ENCODE measurements at regions not wholly inside any gene's neighbourhood (a gene's known extent, or its start where the extent isn't known, plus 50 kb on each side); places are given as distances from the start of the nearest gene placed in this dataset.

DNA sequence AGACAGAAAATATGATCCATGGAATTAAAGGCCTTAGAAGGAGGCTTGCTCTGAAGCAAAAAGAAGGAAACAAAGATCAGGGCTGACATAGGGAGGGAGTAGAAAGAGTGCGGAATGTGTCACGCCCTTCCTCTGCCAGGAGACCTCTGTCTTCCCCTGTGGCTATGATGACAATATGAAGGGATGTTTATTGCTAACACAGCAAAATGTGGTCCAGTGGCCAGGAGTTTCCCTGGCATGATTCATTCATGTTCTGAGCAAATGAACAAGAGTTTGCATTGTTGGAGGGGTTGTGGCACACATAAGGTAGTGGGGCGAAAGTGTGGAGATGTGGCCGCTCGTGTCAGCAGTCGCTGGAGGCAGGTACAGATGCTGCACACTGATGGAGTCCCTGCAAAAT is 169.4 kb downstream of the SHQ1 start:
- TF ChIP-seq, protein P1, sequence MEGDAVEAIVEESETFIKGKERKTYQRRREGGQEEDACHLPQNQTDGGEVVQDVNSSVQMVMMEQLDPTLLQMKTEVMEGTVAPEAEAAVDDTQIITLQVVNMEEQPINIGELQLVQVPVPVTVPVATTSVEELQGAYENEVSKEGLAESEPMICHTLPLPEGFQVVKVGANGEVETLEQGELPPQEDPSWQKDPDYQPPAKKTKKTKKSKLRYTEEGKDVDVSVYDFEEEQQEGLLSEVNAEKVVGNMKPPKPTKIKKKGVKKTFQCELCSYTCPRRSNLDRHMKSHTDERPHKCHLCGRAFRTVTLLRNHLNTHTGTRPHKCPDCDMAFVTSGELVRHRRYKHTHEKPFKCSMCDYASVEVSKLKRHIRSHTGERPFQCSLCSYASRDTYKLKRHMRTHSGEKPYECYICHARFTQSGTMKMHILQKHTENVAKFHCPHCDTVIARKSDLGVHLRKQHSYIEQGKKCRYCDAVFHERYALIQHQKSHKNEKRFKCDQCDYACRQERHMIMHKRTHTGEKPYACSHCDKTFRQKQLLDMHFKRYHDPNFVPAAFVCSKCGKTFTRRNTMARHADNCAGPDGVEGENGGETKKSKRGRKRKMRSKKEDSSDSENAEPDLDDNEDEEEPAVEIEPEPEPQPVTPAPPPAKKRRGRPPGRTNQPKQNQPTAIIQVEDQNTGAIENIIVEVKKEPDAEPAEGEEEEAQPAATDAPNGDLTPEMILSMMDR (IDR thresholded peaks at IDR 0.05): no peak
- Mint-ChIP-seq H3K9me3 (peaks cover 15 to 20% (median 18%) of the 10 kb centered on the region in 7 donors), H3K27ac (no peak overlapping the region), H3K27me3 (ENCODE audit: low read depth in 3 of 3) (peaks cover 2 to 10% (median 5%) of the 10 kb centered on the region in 3 donors), H3K4me3 (no peak overlapping the region), H3K36me3 (no peaks in the 10 kb centered on the region), H3K4me1 (no peaks in the 10 kb centered on the region)
- no peaks in the 10 kb centered on the region for H3K36me3 ChIP-seq (replicated peaks in 1 of 2; ENCODE audit: control insufficient read depth in 1 of 2, insufficient read depth in 2 of 2, low read length in 2 of 2)
- peak in 1 of 3 donors; percentile 20 for DNase-seq
- H3K27me3 ChIP-seq (ENCODE audit: control insufficient read depth in 2 of 2, insufficient read depth in 2 of 2, low read length in 2 of 2): no peaks in the 10 kb centered on the region
- H3K9me3 ChIP-seq (replicated peaks in 1 of 2; ENCODE audit: control insufficient read depth in 1 of 2, insufficient read depth in 1 of 2, low read length in 2 of 2): peaks cover 12 to 15% of the 10 kb centered on the region in 2 donors
- no peak overlapping the region for H3K4me2 ChIP-seq (replicated peaks; ENCODE audit: extremely low read depth, low read length, poor library complexity, severe bottlenecking)
- no peaks in the 10 kb centered on the region for H4K20me1 ChIP-seq (ENCODE audit: insufficient read depth, low read length)
- 95% methylated on average over 2 of the region's 6 CpGs for WGBS (ENCODE audit: insufficient coverage)
- H3K9ac ChIP-seq (ENCODE audit: insufficient read depth, low read length, poor library complexity, severe bottlenecking): no peak overlapping the region
- H3K4me1 ChIP-seq (ENCODE audit: control insufficient read depth in 1 of 2, insufficient read depth in 2 of 2, low read length in 2 of 2): no peaks in the 10 kb centered on the region
- H3K27ac ChIP-seq (ENCODE audit: low read depth in 1 of 2, low read length in 2 of 2): no peak overlapping the region
- intact Hi-C loops (cut with micrococcal nuclease): no loop called here
- H2AFZ ChIP-seq (ENCODE audit: insufficient read depth, low read depth, low read length, poor library complexity, severe bottlenecking): no peak overlapping the region
- H3K79me2 ChIP-seq (ENCODE audit: insufficient read depth, low read length): no peaks in the 10 kb centered on the region
- H3K4me3 ChIP-seq (replicated peaks in 1 of 3; ENCODE audit: low read depth in 2 of 3, low read length in 3 of 3): no peak overlapping the region

DNA sequence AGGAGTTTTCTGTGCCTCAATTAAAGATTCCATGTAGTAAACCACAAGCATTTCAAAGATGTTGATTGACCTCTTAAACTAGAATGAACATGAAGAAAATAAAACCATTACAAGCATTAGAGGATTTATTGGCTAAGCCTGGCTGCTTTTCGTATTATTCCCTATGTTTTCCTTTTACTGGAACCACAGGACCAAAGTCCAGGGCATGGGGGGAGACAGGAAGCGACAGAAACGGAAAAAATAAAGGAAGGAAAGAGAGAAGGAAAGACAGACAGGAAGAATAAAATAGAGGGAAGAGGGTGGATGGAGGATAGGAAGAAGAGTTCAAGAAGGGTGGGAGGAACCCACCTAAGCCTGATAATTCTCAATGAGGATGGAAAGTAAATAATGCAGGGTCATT is 169.9 kb downstream of the SHQ1 start:
- Histone ChIP-seq H3K79me2 (ENCODE audit: insufficient read depth, low read length) (no peaks in the 10 kb centered on the region), H3K9ac (ENCODE audit: insufficient read depth, low read length, poor library complexity, severe bottlenecking) (no peak overlapping the region), H3K4me1 (ENCODE audit: control insufficient read depth in 1 of 2, insufficient read depth in 2 of 2, low read length in 2 of 2) (no peaks in the 10 kb centered on the region), H3K4me2 (replicated peaks; ENCODE audit: extremely low read depth, low read length, poor library complexity, severe bottlenecking) (no peak overlapping the region), H3K4me3 (replicated peaks in 1 of 3; ENCODE audit: low read depth in 2 of 3, low read length in 3 of 3) (no peak overlapping the region), H3K27me3 (ENCODE audit: control insufficient read depth in 2 of 2, insufficient read depth in 2 of 2, low read length in 2 of 2) (no peaks in the 10 kb centered on the region), H2AFZ (ENCODE audit: insufficient read depth, low read depth, low read length, poor library complexity, severe bottlenecking) (no peak overlapping the region), H3K27ac (ENCODE audit: low read depth in 1 of 2, low read length in 2 of 2) (no peak overlapping the region), H4K20me1 (ENCODE audit: insufficient read depth, low read length) (no peaks in the 10 kb centered on the region), H3K9me3 (replicated peaks in 1 of 2; ENCODE audit: control insufficient read depth in 1 of 2, insufficient read depth in 1 of 2, low read length in 2 of 2) (peaks cover 12 to 15% of the 10 kb centered on the region in 2 donors), H3K36me3 (replicated peaks in 1 of 2; ENCODE audit: control insufficient read depth in 1 of 2, insufficient read depth in 2 of 2, low read length in 2 of 2) (no peaks in the 10 kb centered on the region)
- no peak overlapping the region for H3K27ac Mint-ChIP-seq
- no peaks in the 10 kb centered on the region for H3K4me1 Mint-ChIP-seq
- TF ChIP-seq, protein P1 (IDR thresholded peaks at IDR 0.05): no peak
- no peak for DNase-seq
- no peaks in the 10 kb centered on the region for H3K36me3 Mint-ChIP-seq
- peaks cover 15 to 21% (median 20%) of the 10 kb centered on the region in 7 donors for H3K9me3 Mint-ChIP-seq
- H3K4me3 Mint-ChIP-seq: no peak overlapping the region
- intact Hi-C loops (cut with micrococcal nuclease): no loop called here
- peaks cover 2 to 10% (median 5%) of the 10 kb centered on the region in 3 donors for H3K27me3 Mint-ChIP-seq (ENCODE audit: low read depth in 3 of 3)
- 45% methylated on average over 2 of the region's 3 CpGs for WGBS (ENCODE audit: insufficient coverage)
